Gastrocnemius medialis (tissue), 4 donors: ENCODE measurements at regions not wholly inside any gene's neighbourhood (a gene's known extent, or its start where the extent isn't known, plus 50 kb on each side); places are given as distances from the start of the nearest gene placed in this dataset.

Source experiments
- ATAC-seq, 2 donors: fragments of 150-250 bp; one replicate each; pipeline ENCODE4 v1.9.1; 2016
- DNase-seq, 2 donors: peaks; one replicate each; pipeline ENCODE4 v3.0.0-alpha.2; 2019
- H3K27ac ChIP-seq, 4 donors: fragments of 200-600 bp; sonication (generic); 1 replicate in 1 of 4; 2 replicates in 3 of 4; pipeline ENCODE4 v1.5.1; 2016 to 2018; ENCODE audit warnings: mild to moderate bottlenecking in 2 of 4, moderate library complexity in 1 of 4
- H3K27me3 ChIP-seq, 3 donors: fragments of 200-600 bp; sonication (generic) in 2 of 3; 1 replicate in 1 of 3; 2 replicates in 2 of 3; pipeline versions ENCODE4 v1.5.1 to v1.6.0; 2016 to 2019; ENCODE audit warnings: mild to moderate bottlenecking in 1 of 3, moderate library complexity in 1 of 3
- H3K36me3 ChIP-seq, 2 donors: fragments of 200-600 bp; sonication (generic) in 1 of 2; one replicate each; pipeline ENCODE4 v1.5.1; 2017 to 2018
- H3K4me1 ChIP-seq, 2 donors: fragments of 200-600 bp; sonication (generic) in 1 of 2; one replicate each; pipeline ENCODE4 v1.5.1; 2016 to 2017; ENCODE audit warnings: mild to moderate bottlenecking in 2 of 2
- H3K4me3 ChIP-seq, 4 donors: fragments of 200-600 bp; sonication (generic) in 3 of 4; 1 replicate in 1 of 4; 2 replicates in 3 of 4; pipeline ENCODE4 v1.5.1; 2016 to 2019; ENCODE audit warnings: mild to moderate bottlenecking in 2 of 4
- H3K9me3 ChIP-seq, 3 donors: fragments of 200-600 bp; sonication (generic) in 2 of 3; 1 replicate in 1 of 3; 2 replicates in 2 of 3; pipeline ENCODE4 v1.5.1; 2016 to 2019
- POLR2A ChIP-seq, 2 donors: fragments of 450-650 bp; IDR thresholded peaks; one replicate each; pipeline ENCODE4 v1.6.1; 2017; ENCODE audit warnings: antibody characterized with exemption in 2 of 2, mild to moderate bottlenecking in 2 of 2, moderate library complexity in 2 of 2
- in situ Hi-C, 4 donors: fragments of 200-750 bp; cut with MboI; loops; one replicate each; pipeline versions ENCODE4 v1.15.0 to v1.8.0; 2017; ENCODE audit warnings: low sequenced_read_pairs in 4 of 4
- intact Hi-C: fragments of 100-400 bp; cut with DNase I; formaldehyde crosslinking; loops from one replicate; pipeline ENCODE4 v1.15.1; 2023; ENCODE audit warnings: low total_unique reads
- TF ChIP-seq, protein P1 (sequence below), 5 experiments: fragments of 450-650 bp in 3 of 5; fragments of 200-600 bp in 2 of 5; sonication (generic) in 2 of 5; IDR thresholded peaks in 4 of 5; conservative IDR thresholded peaks in 1 of 5; 1 replicate in 4 of 5; 2 replicates in 1 of 5; pipeline ENCODE4 v1.5.1; 2016 to 2019; ENCODE audit warnings: antibody characterized with exemption in 5 of 5, mild to moderate bottlenecking in 3 of 5, moderate library complexity in 3 of 5

DNA sequence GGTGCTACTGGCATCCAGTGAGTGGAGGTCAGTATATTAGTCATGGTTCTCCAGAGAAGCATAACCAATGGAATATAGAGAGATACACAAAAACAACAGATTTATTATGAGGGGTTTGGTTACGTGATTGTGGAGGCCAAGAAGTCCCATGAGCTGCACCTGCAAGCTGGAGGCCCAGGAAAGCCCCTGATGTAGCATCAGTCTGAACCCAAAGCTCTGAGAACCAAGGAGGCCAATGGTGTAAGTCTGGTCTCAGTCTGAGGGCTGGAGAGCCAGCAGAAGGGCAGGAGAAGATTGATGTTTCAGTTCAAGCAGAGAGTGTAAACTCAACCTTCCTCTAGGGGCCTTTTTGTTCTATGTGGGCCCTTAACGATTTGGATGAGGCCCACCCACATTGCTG is 144.1 kb downstream of the KLF13 start:
- Histone ChIP-seq H3K27ac (no peak overlapping the region), H3K36me3 (no peaks in the 10 kb centered on the region), H3K9me3 (no peaks in the 10 kb centered on the region), H3K4me3 (no peak overlapping the region), H3K4me1 (no peaks in the 10 kb centered on the region), H3K27me3 (no peaks in the 10 kb centered on the region)
- DNase-seq (no peak), ATAC-seq (no peak)
- no peak for TF ChIP-seq POLR2A (IDR thresholded peaks at IDR 0.05)
- TF ChIP-seq, protein P1, sequence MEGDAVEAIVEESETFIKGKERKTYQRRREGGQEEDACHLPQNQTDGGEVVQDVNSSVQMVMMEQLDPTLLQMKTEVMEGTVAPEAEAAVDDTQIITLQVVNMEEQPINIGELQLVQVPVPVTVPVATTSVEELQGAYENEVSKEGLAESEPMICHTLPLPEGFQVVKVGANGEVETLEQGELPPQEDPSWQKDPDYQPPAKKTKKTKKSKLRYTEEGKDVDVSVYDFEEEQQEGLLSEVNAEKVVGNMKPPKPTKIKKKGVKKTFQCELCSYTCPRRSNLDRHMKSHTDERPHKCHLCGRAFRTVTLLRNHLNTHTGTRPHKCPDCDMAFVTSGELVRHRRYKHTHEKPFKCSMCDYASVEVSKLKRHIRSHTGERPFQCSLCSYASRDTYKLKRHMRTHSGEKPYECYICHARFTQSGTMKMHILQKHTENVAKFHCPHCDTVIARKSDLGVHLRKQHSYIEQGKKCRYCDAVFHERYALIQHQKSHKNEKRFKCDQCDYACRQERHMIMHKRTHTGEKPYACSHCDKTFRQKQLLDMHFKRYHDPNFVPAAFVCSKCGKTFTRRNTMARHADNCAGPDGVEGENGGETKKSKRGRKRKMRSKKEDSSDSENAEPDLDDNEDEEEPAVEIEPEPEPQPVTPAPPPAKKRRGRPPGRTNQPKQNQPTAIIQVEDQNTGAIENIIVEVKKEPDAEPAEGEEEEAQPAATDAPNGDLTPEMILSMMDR (IDR thresholded peaks at IDR 0.05 in 4 of 5, conservative IDR thresholded peaks at IDR 0.05 in 1 of 5): no peak
- intact Hi-C loops: no loop called here
- in situ Hi-C loops: no loop called here

DNA sequence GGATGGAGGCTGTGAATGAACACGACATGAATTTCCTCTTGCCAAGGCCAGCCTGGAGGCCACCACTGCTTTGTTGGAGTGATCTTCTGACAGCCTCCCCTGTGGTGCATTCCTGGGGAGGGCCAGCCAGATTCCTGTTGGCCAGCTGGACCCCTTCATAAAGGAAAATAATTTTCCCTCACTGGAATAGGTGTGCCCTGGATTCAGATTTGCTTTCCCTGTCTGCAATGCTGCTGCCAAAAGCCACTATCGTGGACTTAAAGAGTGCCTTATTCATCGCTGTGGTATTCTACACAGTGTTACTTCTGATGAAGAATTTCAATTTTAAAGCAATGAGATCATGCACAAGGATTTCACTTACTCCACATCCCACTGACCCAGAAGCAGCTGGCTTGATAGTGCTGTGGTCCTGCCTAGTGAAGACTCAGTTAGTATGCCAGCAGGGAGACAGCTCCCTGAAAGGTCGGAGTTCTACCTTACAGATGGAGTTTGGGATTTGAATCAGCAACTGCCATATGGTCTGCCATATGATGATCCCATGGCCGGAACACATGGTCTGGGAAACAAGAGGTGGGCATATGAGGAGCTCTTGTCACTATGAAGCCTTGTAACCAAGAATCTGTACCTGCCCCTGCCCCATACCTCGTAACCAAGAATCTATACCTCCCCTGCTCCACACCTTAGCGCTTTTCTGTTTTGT is 145.2 kb downstream of the KLF13 start:
- no peak overlapping the region for H3K4me3 ChIP-seq
- no peak for DNase-seq

DNA sequence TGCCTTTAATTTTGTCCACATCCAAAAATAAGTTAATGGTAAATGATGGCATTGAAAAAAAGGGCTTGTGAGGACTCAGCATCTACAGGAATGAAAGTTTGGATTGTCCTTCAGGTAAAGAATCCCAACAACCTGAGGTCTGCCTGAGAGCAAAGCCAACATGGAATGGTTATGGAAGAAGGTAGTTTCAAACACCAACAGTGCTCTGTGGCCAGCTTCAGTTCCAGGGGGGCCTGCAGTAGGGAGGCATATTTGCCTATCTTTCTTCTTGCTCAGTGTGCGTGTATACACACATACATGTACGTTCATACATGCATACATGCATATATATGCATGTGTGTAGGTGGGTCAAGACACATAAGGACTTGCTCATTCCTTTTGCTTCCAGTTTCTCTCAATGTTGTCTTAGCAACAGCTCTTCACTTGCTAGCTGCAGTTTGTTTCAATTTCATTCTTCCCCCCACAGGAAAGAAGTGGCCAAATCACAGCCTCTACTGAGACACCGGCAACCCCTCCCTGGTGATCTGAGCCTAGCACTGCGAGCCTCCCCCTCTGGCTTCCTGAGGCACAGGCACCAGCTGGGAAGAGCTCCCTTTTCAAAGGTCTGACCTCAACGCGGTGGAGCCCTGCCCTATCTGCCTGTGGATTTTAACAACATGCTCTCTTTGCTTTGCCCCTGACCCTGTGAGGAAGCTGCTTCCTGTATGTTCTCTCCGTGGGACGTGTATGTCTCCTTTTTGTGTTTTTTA is 146.2 kb downstream of the KLF13 start:
- intact Hi-C loops (no loop called here), in situ Hi-C loops (no loop called here)
- no peak for TF ChIP-seq POLR2A (IDR thresholded peaks at IDR 0.05)
- TF ChIP-seq, protein P1 (IDR thresholded peaks at IDR 0.05 in 4 of 5, conservative IDR thresholded peaks at IDR 0.05 in 1 of 5): no peak
- no peaks in the 10 kb centered on the region for H3K9me3 ChIP-seq
- no peak for DNase-seq
- no peaks in the 10 kb centered on the region for H3K36me3 ChIP-seq
- no peak overlapping the region for H3K27ac ChIP-seq
- no peaks in the 10 kb centered on the region for H3K4me1 ChIP-seq
- H3K4me3 ChIP-seq: no peak overlapping the region
- no peaks in the 10 kb centered on the region for H3K27me3 ChIP-seq
- peak in 1 of 2 donors; percentile 53 for ATAC-seq

More for the DNA sequence above, 145.2 kb downstream of the KLF13 start:
- TF ChIP-seq, protein P1 (IDR thresholded peaks at IDR 0.05 in 4 of 5, conservative IDR thresholded peaks at IDR 0.05 in 1 of 5): no peak
- TF ChIP-seq POLR2A (IDR thresholded peaks at IDR 0.05): no peak
- Histone ChIP-seq H3K36me3 (no peaks in the 10 kb centered on the region), H3K9me3 (no peaks in the 10 kb centered on the region), H3K27ac (no peak overlapping the region), H3K4me1 (no peaks in the 10 kb centered on the region), H3K27me3 (no peaks in the 10 kb centered on the region)
- ATAC-seq: peak; percentile 47 to 53
- in situ Hi-C loops: no loop called here
- intact Hi-C loops: no loop called here

DNA sequence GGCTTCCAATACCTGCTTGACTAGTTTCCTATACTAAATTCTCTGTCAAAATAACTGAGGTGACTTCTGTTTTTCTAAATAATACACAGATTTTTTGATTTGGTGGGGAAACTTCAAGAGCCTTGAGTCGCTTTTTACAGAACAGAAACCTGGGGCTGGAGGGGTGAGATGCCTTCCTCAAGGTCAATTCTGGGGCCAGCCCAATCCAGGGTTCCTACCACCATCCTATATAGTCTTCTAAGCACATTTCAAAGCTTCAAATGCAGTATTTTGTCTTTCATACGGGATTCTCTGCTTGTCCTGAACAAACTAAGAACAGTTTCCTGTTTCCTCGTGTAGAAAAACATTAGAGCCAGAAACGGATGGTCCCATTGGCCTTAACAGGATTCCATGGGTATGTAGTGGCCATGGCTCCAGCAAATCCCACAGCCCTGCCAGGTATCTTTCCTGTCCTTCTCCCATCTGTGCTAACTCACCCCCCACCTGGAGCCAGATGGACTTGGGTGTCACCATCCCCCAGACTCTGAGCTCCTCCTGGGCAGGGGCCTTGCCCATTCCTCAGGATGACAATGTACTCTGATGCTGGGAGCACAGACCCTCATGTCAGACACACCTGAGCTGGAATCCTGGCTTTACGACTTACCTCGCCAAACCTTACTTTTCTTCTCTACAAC is 146.9 kb downstream of the KLF13 start:
- Histone ChIP-seq H3K27me3 (no peaks in the 10 kb centered on the region), H3K4me1 (no peaks in the 10 kb centered on the region), H3K4me3 (no peak overlapping the region), H3K27ac (no peak overlapping the region), H3K9me3 (no peaks in the 10 kb centered on the region), H3K36me3 (no peaks in the 10 kb centered on the region)
- in situ Hi-C loops (no loop called here), intact Hi-C loops (no loop called here)
- TF ChIP-seq, protein P1 (IDR thresholded peaks at IDR 0.05 in 4 of 5, conservative IDR thresholded peaks at IDR 0.05 in 1 of 5): no peak
- no peak for TF ChIP-seq POLR2A (IDR thresholded peaks at IDR 0.05)
- ATAC-seq: no peak
- no peak for DNase-seq
